Left colon (tissue), 2 donors: ENCODE measurements at regions not wholly inside any gene's neighbourhood (a gene's known extent, or its start where the extent isn't known, plus 50 kb on each side); places are given as distances from the start of the nearest gene placed in this dataset.

ENCODE experiments used
- ATAC-seq: fragments of 200-7000 bp; cut with Tn5 transposase; one replicate; pipeline ENCODE4 v1.9.1; 2020; ENCODE audit warnings: mild to moderate bottlenecking, moderate library complexity
- DNase-seq, 2 donors: peaks; one replicate each; pipeline ENCODE4 v3.0.0-alpha.2; 2020
- intact Hi-C, 2 donors: fragments of 100-400 bp; cut with DNase I in 1 of 2; cut with micrococcal nuclease in 1 of 2; formaldehyde crosslinking; loops; one replicate each; pipeline versions ENCODE4 v1.11.2 to v1.14.0; 2022; cut with DNase I, micrococcal nuclease
- donor health status: DM: no; HTN: no; CAD: no.
- donor health status: DM: yes; HTN: yes; CAD: no.

- DNase-seq (no peak), ATAC-seq (no peak)
- intact Hi-C loops, result no loop called here
Measured at GRCh38 chr13:105063676-105064075, 1471.8 kb downstream of the EFNB2 start.

GRCh38 chr13:105059786-105060185 lies 1475.7 kb downstream of the EFNB2 start:
- DNase-seq (no peak), ATAC-seq (no peak)
- intact Hi-C loops, result no loop called here

DNA sequence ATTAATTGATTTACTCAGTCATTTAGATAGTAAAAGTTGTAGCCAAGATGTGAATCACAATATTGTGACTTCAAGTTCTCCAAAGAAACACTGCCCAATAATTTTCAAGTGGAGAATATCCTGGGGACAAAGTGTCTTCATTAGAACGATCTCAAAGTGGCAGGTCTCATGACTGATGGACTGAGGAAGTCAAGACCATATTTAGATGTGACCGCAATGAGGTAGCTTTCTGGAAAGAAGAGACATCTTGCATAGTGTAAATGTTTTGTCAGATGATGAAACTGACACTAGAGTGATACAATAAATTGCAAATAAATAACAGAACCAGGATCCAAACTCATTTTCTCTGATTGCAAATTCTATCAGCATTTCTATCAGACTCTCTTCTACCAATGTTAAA lies 1476.9 kb downstream of the EFNB2 start:
- no peak for ATAC-seq
- DNase-seq, result no peak
- intact Hi-C loops, result no loop called here

DNA sequence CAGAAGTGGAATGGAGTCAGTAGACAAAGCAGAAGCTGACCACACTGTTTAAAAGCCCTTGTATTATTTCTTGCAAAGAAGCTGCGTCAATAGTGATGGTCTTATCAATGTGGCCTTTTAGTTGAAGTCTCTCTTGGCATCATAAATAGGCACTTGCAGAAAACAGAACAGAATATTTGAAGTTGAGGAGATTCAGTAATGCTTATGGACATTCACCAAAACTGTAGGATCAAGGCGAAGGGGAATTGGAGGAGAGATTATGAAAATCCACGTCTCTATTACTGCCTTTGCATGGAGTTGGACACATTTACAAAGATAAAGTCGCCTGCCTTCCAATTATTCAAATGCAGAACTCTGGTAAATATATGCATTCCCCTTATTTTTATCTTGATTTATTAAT lies 1482.8 kb downstream of the EFNB2 start:
- intact Hi-C loops, result no loop called here
- ATAC-seq, result no peak
- DNase-seq, result no peak

DNA sequence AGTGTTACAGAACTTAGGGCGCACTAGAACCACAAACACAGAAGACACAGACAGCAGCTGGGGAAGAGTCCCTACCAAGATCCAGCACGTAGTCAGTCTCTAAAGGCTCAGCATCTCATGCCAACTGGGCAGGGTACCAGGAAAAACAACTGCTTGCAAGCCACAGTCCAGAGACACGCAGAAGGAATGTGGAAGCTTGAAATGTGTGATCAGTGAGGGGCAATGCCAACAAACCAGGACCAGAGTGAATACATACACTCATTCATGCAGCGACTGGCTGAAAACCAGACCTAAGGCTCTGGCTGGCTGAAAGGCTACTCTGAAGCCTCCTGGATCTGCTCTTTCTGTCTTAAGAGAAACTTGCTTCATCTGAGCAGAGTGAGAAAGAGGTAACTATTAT lies 1484.8 kb downstream of the EFNB2 start:
- DNase-seq (no peak), ATAC-seq (no peak)

GRCh38 chr13:105048677-105049076 lies 1486.8 kb downstream of the EFNB2 start:
- ATAC-seq, result no peak
- no peak for DNase-seq
- intact Hi-C loops, result no loop called here

More for the DNA sequence above, 1484.8 kb downstream of the EFNB2 start:
- intact Hi-C loops, result no loop called here

- intact Hi-C loops, result no loop called here
- DNase-seq (no peak), ATAC-seq (no peak)
Measured at GRCh38 chr13:105047676-105048295, 1487.7 kb downstream of the EFNB2 start.

GRCh38 chr13:105037110-105037509 lies 1498.4 kb downstream of the EFNB2 start:
- DNase-seq (no peak), ATAC-seq (no peak)
- intact Hi-C loops, result no loop called here

- DNase-seq, result no peak
- no peak for ATAC-seq
- intact Hi-C loops, result no loop called here
Measured at GRCh38 chr13:105035092-105035491, 1500.4 kb downstream of the EFNB2 start.

- intact Hi-C loops, result no loop called here
- ATAC-seq, result no peak
- DNase-seq, result no peak
Measured at GRCh38 chr13:105033999-105034398, 1501.5 kb downstream of the EFNB2 start.

DNA sequence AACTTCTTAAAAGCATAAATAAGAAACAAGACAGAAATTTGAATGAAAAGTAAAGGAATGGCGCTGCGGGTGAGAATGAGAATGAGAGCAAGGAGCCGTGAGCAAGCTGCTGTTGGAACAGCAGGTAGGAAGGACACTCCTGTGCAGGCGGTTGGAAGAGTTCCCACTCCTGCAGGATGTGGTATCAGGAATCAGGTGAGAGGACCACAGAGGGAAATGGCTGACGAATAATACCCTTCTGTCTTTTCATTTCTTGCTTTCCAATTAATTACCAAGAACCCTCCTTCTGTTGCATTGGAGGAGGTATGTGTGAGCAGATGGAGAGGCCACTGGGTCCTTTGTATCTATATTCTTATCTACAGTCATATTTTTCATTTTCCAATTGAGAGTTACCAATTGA lies 1504.2 kb downstream of the EFNB2 start:
- intact Hi-C loops, result no loop called here
- ATAC-seq (no peak), DNase-seq (no peak)

GRCh38 chr13:105030851-105031250 lies 1504.6 kb downstream of the EFNB2 start:
- ATAC-seq, result no peak
- DNase-seq, result no peak
- intact Hi-C loops, result no loop called here

- intact Hi-C loops, result no loop called here
- DNase-seq, result no peak
- ATAC-seq, result no peak
Measured at GRCh38 chr13:105019073-105019472, 1516.4 kb downstream of the EFNB2 start.

- intact Hi-C loops, result no loop called here
- ATAC-seq (no peak), DNase-seq (no peak)
Measured at GRCh38 chr13:105016266-105016665, 1519.2 kb downstream of the EFNB2 start.

DNA sequence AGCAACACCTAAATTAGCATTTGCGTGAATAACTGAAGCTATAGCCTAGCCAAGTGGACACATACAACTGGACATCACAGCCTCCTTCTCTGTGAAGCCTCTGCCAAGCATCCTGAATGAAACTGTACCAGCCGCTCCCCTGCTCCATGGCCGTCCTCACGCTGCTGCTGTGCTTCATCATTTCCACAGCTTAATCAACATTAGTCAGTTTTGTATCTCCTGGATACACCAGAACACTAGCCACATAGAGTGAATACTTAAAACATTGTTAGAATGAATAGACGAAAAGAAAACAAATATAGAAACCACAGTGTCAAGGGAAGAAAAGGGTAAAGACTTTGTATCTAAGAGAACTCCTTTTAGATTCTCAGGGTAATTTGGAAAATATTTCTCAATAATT lies 1526.9 kb downstream of the EFNB2 start:
- DNase-seq, result no peak
- intact Hi-C loops, result no loop called here
- ATAC-seq, result no peak

GRCh38 chr13:105007166-105007808 lies 1528.2 kb downstream of the EFNB2 start:
- intact Hi-C loops, result no loop called here
- ATAC-seq (no peak), DNase-seq (no peak)

DNA sequence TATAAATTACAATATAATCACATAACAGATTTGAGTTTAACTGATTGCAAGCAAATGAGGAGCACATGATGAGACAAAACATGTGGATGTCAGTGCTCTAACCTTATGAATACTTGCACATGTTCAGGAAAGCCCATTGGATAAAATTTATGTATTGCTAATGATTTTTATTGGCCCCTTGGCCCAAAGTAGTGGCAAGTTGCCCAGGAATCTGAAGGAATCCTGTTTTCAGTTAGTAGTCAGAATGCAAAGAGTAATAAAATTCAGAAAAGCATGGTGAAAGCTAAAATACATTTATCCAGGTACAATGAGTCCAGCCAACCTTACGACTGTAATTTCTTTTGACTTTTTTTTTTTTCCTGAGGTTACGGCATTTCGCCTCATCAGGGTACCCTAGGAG lies 1539.4 kb downstream of the EFNB2 start:
- intact Hi-C loops, result no loop called here
- ATAC-seq, result no peak
- DNase-seq, result no peak

DNA sequence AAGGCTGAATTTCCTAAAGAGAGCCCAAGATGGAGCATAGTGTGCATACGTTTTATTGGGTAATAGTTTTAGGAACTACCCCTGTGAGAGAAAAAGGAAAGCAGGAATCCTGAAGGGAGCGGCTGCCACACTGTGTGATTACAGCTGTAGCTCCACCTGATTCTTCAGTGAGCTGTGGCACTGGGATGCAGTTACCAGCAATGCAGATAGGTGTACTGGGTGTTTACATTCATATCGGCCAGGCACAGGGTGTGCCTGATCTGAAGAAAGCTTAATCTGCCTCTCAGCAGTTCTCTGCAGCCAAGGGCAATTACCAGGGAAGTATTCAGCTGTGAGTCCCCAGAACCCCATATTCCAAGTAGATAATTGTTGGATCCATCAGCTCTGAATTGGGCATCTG lies 1541.8 kb downstream of the EFNB2 start:
- no peak for DNase-seq
- intact Hi-C loops, result no loop called here
- no peak for ATAC-seq

- ATAC-seq, result no peak
- DNase-seq, result no peak
- intact Hi-C loops, result no loop called here
Measured at GRCh38 chr13:104987621-104988020, 1547.8 kb downstream of the EFNB2 start.

- intact Hi-C loops, result no loop called here
- peak; percentile 37 for ATAC-seq
- peak in 1 of 2 donors; percentile 15 for DNase-seq
Measured at GRCh38 chr13:104984296-104984818, 1551.1 kb downstream of the EFNB2 start.

- no peak for DNase-seq
- ATAC-seq, result no peak
- intact Hi-C loops, result no loop called here
Measured at GRCh38 chr13:104983601-104984000, 1551.9 kb downstream of the EFNB2 start.
